ENCODE measurements at regions not wholly inside any gene's neighbourhood (a gene's known extent, or its start where the extent isn't known, plus 50 kb on each side); places are given as distances from the start of the nearest gene placed in this dataset.
"Not testable (repeated sequence)": the region's sequence is repeated elsewhere in the genome, so short reads cannot be mapped to it uniquely, and the experiment has no call there.

GRCh38 chr15:95027981-95028380 lies 796.6 kb downstream of the MCTP2 start:
- TF ChIP-seq CTCF (IDR thresholded peaks at IDR 0.05; ENCODE audit: borderline replicate concordance, insufficient read depth, low read depth, low read length): no peak
- H3K4me3 ChIP-seq (ENCODE audit: low read depth, low read length): no peak overlapping the region

- H3K4me3 ChIP-seq (ENCODE audit: low read depth, low read length): no peak overlapping the region
- no peak for TF ChIP-seq CTCF (IDR thresholded peaks at IDR 0.05; ENCODE audit: borderline replicate concordance, insufficient read depth, low read depth, low read length)
Observed at GRCh38 chr15:95032156-95032555, 800.8 kb downstream of the MCTP2 start.

GRCh38 chr15:95035106-95035505 lies 803.7 kb downstream of the MCTP2 start:
- no peak for TF ChIP-seq CTCF (IDR thresholded peaks at IDR 0.05; ENCODE audit: borderline replicate concordance, insufficient read depth, low read depth, low read length)
- no peak overlapping the region for H3K4me3 ChIP-seq (ENCODE audit: low read depth, low read length)

- no peak overlapping the region for H3K4me3 ChIP-seq (ENCODE audit: low read depth, low read length)
- TF ChIP-seq CTCF (IDR thresholded peaks at IDR 0.05; ENCODE audit: borderline replicate concordance, insufficient read depth, low read depth, low read length): no peak
Observed at GRCh38 chr15:95041297-95041696, 809.9 kb downstream of the MCTP2 start.

GRCh38 chr15:95043236-95043932 lies 812.0 kb downstream of the MCTP2 start:
- H3K4me3 ChIP-seq (ENCODE audit: low read depth, low read length): not testable (repeated sequence)

GRCh38 chr15:95043933-95044313 lies 812.6 kb downstream of the MCTP2 start:
- TF ChIP-seq CTCF (IDR thresholded peaks at IDR 0.05; ENCODE audit: borderline replicate concordance, insufficient read depth, low read depth, low read length): no peak
- no peak overlapping the region for H3K4me3 ChIP-seq (ENCODE audit: low read depth, low read length)

- TF ChIP-seq CTCF (IDR thresholded peaks at IDR 0.05; ENCODE audit: borderline replicate concordance, insufficient read depth, low read depth, low read length): no peak
- H3K4me3 ChIP-seq (ENCODE audit: low read depth, low read length): no peak overlapping the region
Observed at GRCh38 chr15:95044745-95045417, 813.5 kb downstream of the MCTP2 start.
